H9 (cell line): ENCODE measurements at regions not wholly inside any gene's neighbourhood (a gene's known extent, or its start where the extent isn't known, plus 50 kb on each side); places are given as distances from the start of the nearest gene placed in this dataset.

Source experiments
- DNase-seq: peaks from one replicate; pipeline ENCODE4 v3.0.0-alpha.2; 2017
- H2AFZ ChIP-seq: one replicate; pipeline ENCODE4 v1.6.1; 2013; ENCODE audit warnings: mild to moderate bottlenecking, low read length, control low read depth, moderate library complexity
- H2AK5ac ChIP-seq: 2 replicates; pipeline ENCODE4 v1.6.1; 2013; ENCODE audit warnings: low read length, control low read depth, mixed read lengths; ENCODE audit not compliant: insufficient read length
- H2BK120ac ChIP-seq: one replicate; pipeline ENCODE4 v1.6.1; 2013; ENCODE audit warnings: low read depth, mild to moderate bottlenecking, low read length, control low read depth, inconsistent platforms; ENCODE audit not compliant: poor library complexity, severe bottlenecking
- H2BK12ac ChIP-seq: 2 replicates; pipeline ENCODE4 v1.6.1; 2013; ENCODE audit warnings: low read length, control low read depth, mixed read lengths, low read depth; ENCODE audit not compliant: insufficient read length
- H2BK15ac ChIP-seq: 2 replicates; pipeline ENCODE4 v1.6.1; 2013; ENCODE audit warnings: low read depth, low read length, control low read depth
- H2BK20ac ChIP-seq: one replicate; pipeline ENCODE4 v1.6.1; 2013; ENCODE audit warnings: low read depth, mild to moderate bottlenecking, low read length, control low read depth, inconsistent platforms; ENCODE audit not compliant: poor library complexity, severe bottlenecking
- H2BK5ac ChIP-seq: 2 replicates; pipeline ENCODE4 v1.6.1; 2013; ENCODE audit warnings: low read length, control low read depth, mixed read lengths; ENCODE audit not compliant: insufficient read length
- H3K14ac ChIP-seq: 2 replicates; pipeline ENCODE4 v1.6.1; 2013; ENCODE audit warnings: low read length, control low read depth; ENCODE audit not compliant: insufficient read depth
- H3K18ac ChIP-seq: 2 replicates; pipeline ENCODE4 v1.6.1; 2013; ENCODE audit warnings: low read depth, mild to moderate bottlenecking, mixed read lengths, low read length, control low read depth; ENCODE audit not compliant: insufficient read length
- H3K23ac ChIP-seq: 2 replicates; pipeline ENCODE4 v1.6.1; 2013; ENCODE audit warnings: low read length, control low read depth, mixed read lengths, low read depth; ENCODE audit not compliant: insufficient read length
- H3K23me2 ChIP-seq: 2 replicates; pipeline ENCODE4 v1.6.1; 2013; ENCODE audit warnings: low read depth, mild to moderate bottlenecking, mixed read lengths, low read length, control low read depth; ENCODE audit not compliant: insufficient read length, poor library complexity, severe bottlenecking
- H3K27ac ChIP-seq: 2 replicates; pipeline ENCODE4 v1.5.1; 2013; ENCODE audit warnings: low read length, control low read depth, mixed read lengths, low read depth; ENCODE audit not compliant: insufficient read length
- H3K27me3 ChIP-seq: 2 replicates; pipeline ENCODE4 v1.6.1; 2013; ENCODE audit warnings: low read length, control low read depth, inconsistent platforms; ENCODE audit not compliant: insufficient read depth
- H3K4ac ChIP-seq: 2 replicates; pipeline ENCODE4 v1.6.1; 2013; ENCODE audit warnings: low read depth, mild to moderate bottlenecking, control low read depth, inconsistent platforms, low read length, moderate library complexity
- H3K4me1 ChIP-seq: 2 replicates; pipeline ENCODE4 v1.6.1; 2013; ENCODE audit warnings: low read length, control low read depth, inconsistent platforms; ENCODE audit not compliant: insufficient read depth
- H3K4me2 ChIP-seq: 2 replicates; pipeline ENCODE4 v1.6.1; 2013; ENCODE audit warnings: low read length, control low read depth, mixed read lengths; ENCODE audit not compliant: insufficient read length, insufficient read depth
- H3K56ac ChIP-seq: 2 replicates; pipeline ENCODE4 v1.6.1; 2013; ENCODE audit warnings: low read depth, mild to moderate bottlenecking, mixed read lengths, low read length, control low read depth; ENCODE audit not compliant: insufficient read length
- H3K79me1 ChIP-seq: 2 replicates; pipeline ENCODE4 v1.6.1; 2013; ENCODE audit warnings: low read depth, mild to moderate bottlenecking, moderate library complexity, low read length, control low read depth, inconsistent platforms; ENCODE audit not compliant: insufficient read depth, poor library complexity, severe bottlenecking
- H3K79me2 ChIP-seq: 2 replicates; pipeline ENCODE4 v1.6.1; 2013; ENCODE audit warnings: low read length, control low read depth, inconsistent platforms; ENCODE audit not compliant: insufficient read depth
- H3K9ac ChIP-seq: 2 replicates; pipeline ENCODE4 v1.6.1; 2013; ENCODE audit warnings: low read length, control low read depth, mixed read lengths; ENCODE audit not compliant: insufficient read length; ENCODE audit errors: extremely low read depth
- H3K9me3 ChIP-seq: one replicate; pipeline ENCODE4 v1.6.1; 2013; ENCODE audit warnings: low read depth, low read length, inconsistent platforms; ENCODE audit not compliant: control insufficient read depth
- H3T11ph ChIP-seq: one replicate; pipeline ENCODE4 v1.6.1; 2013; ENCODE audit warnings: mild to moderate bottlenecking, low read length, control low read depth, inconsistent platforms
- H4K20me1 ChIP-seq: one replicate; pipeline ENCODE4 v1.6.1; 2013; ENCODE audit not compliant: control insufficient read depth, insufficient read length, insufficient read depth
- H4K5ac ChIP-seq: 2 replicates; pipeline ENCODE4 v1.6.1; 2013; ENCODE audit warnings: low read depth, mild to moderate bottlenecking, mixed read lengths, low read length, control low read depth; ENCODE audit not compliant: insufficient read length
- H4K8ac ChIP-seq: replicated peaks from 2 replicates; pipeline ENCODE4 v1.6.1; 2013; ENCODE audit warnings: low read length, control low read depth, mixed read lengths, low read depth; ENCODE audit not compliant: insufficient read length
- H4K91ac ChIP-seq: 2 replicates; pipeline ENCODE4 v1.6.1; 2013; ENCODE audit warnings: low read depth, mild to moderate bottlenecking, moderate library complexity, mixed read lengths, low read length, control low read depth; ENCODE audit not compliant: insufficient read length
- H3K27ac Mint-ChIP-seq, 3 experiments: 2 replicates in 2 of 3; 3 replicates in 1 of 3; pipeline ENCODE4 v1.8.0; 2020 to 2021; ENCODE audit warnings: mixed read lengths in 3 of 3, mild to moderate bottlenecking in 1 of 3, moderate library complexity in 1 of 3
- H3K27me3 Mint-ChIP-seq: 2 replicates; pipeline ENCODE4 v1.8.0; 2021; ENCODE audit warnings: low read depth, mild to moderate bottlenecking, moderate library complexity, mixed read lengths
- H3K36me3 Mint-ChIP-seq, 3 experiments: 2 replicates in 2 of 3; 3 replicates in 1 of 3; pipeline ENCODE4 v1.8.0; 2020 to 2021; ENCODE audit warnings: low read depth in 3 of 3, mixed read lengths in 3 of 3; ENCODE audit not compliant: insufficient read depth in 1 of 3
- H3K4me1 Mint-ChIP-seq, 2 experiments: 2 replicates each; pipeline ENCODE4 v1.8.0; 2020; ENCODE audit warnings: mixed read lengths in 2 of 2
- H3K4me3 Mint-ChIP-seq, 2 experiments: 2 replicates in 1 of 2; 3 replicates in 1 of 2; pipeline ENCODE4 v1.8.0; 2020 to 2021; ENCODE audit warnings: mild to moderate bottlenecking in 2 of 2, mixed read lengths in 2 of 2, moderate library complexity in 1 of 2
- H3K9me3 Mint-ChIP-seq, 2 experiments: 2 replicates in 1 of 2; 3 replicates in 1 of 2; pipeline ENCODE4 v1.8.0; 2020; ENCODE audit warnings: mild to moderate bottlenecking in 2 of 2, mixed read lengths in 2 of 2, moderate library complexity in 1 of 2
- CTCF ChIP-seq: fragments of 200-600 bp; sonication (generic); conservative IDR thresholded peaks from 3 replicates; pipeline ENCODE4 v1.8.0; 2021; ENCODE audit warnings: antibody characterized with exemption, mild to moderate bottlenecking
- WGBS: extraction: QIAGEN DNeasy Blood & Tissue Kit; methylation state at CpG from one replicate; pipeline ENCODE4 v1.1.7; 2013; ENCODE audit warnings: missing lambda C conversion rate, low lambda C conversion rate, mixed read lengths; ENCODE audit not compliant: insufficient read length; ENCODE audit errors: extremely low coverage; 5-methylcytosine and 5-hydroxymethylcytosine counted together

- H4K8ac ChIP-seq, result no peak overlapping the region
- H2BK20ac ChIP-seq, result no peak overlapping the region
- H3K56ac ChIP-seq, result no peak overlapping the region
- H3K9me3 ChIP-seq, result no peaks in the 10 kb centered on the region
- H2BK12ac ChIP-seq, result no peak overlapping the region
- no peak overlapping the region for H4K5ac ChIP-seq
- no peak overlapping the region for H2AK5ac ChIP-seq
- H3K27ac ChIP-seq, result no peak overlapping the region
- H3K23me2 ChIP-seq, result no peaks in the 10 kb centered on the region
- H3K4ac ChIP-seq, result no peak overlapping the region
- no peaks in the 10 kb centered on the region for H4K20me1 ChIP-seq
- H3K4me2 ChIP-seq, result no peak overlapping the region
- no peak overlapping the region for H3K18ac ChIP-seq
- H3T11ph ChIP-seq, result no peak overlapping the region
- H3K14ac ChIP-seq, result no peak overlapping the region
- Mint-ChIP-seq H3K4me3 (no peak overlapping the region), H3K36me3 (no peaks in the 10 kb centered on the region), H3K9me3 (no peaks in the 10 kb centered on the region), H3K27me3 (no peaks in the 10 kb centered on the region), H3K27ac (peak overlapping the region in 1 of 3 experiments; percentile 66; a peak in 1 of 7 replicates), H3K4me1 (peaks cover 15 to 23% of the 10 kb centered on the region in 2 experiments)
- no peaks in the 10 kb centered on the region for H3K4me1 ChIP-seq
- H3K9ac ChIP-seq, result no peak overlapping the region
- no CpG with 5 or more reads among the region's 7 CpGs for WGBS
- H2BK120ac ChIP-seq, result no peak overlapping the region
- TF ChIP-seq CTCF, result no peak
- no peak overlapping the region for H4K91ac ChIP-seq
- H2BK5ac ChIP-seq, result no peak overlapping the region
- H3K27me3 ChIP-seq, result no peaks in the 10 kb centered on the region
- H2BK15ac ChIP-seq, result no peak overlapping the region
- no peak for DNase-seq
- no peak overlapping the region for H2AFZ ChIP-seq
- H3K79me2 ChIP-seq, result no peaks in the 10 kb centered on the region
- no peaks in the 10 kb centered on the region for H3K79me1 ChIP-seq
- H3K23ac ChIP-seq, result no peak overlapping the region
Measured at GRCh38 chr6:149234051-149234962, 83.2 kb upstream of the TAB2 start.
